SK-N-SH (cell line): ENCODE measurements at regions not wholly inside any gene's neighbourhood (a gene's known extent, or its start where the extent isn't known, plus 50 kb on each side); places are given as distances from the start of the nearest gene placed in this dataset.

Experiments
- CTCF ChIA-PET: fragments of 300-600, 350-600 bp; formaldehyde crosslinking; extraction: SDS; loops from one replicate; lab custom pipeline; 2021; lab: Yijun Ruan, JAX
- POLR2A ChIA-PET: fragments of 350-600 bp; sonication (Branson Sonifier 250); formaldehyde crosslinking; extraction: SDS; loops from one replicate; lab custom pipeline; 2020; ENCODE audit warnings: antibody characterized with exemption, inconsistent platforms; lab: Yijun Ruan, JAX
- DNase-seq: peaks from one replicate; pipeline ENCODE4 v3.0.0; 2012
- H2AFZ ChIP-seq: fragments of 200-600 bp; sonication (generic); 2 replicates; pipeline ENCODE4 v1.8.1; 2016; ENCODE audit warnings: antibody characterized with exemption, mild to moderate bottlenecking, low read depth
- H3F3A ChIP-seq: fragments of 200-600 bp; sonication (generic); replicated peaks from 2 replicates; pipeline ENCODE3; 2016; ENCODE audit warnings: antibody characterized with exemption, mild to moderate bottlenecking; ENCODE audit not compliant: insufficient read depth
- H3K27ac ChIP-seq, 2 experiments: fragments of 200-500 bp in 1 of 2; fragments of 200-600 bp in 1 of 2; sonication (Bioruptor generic) in 1 of 2; sonication (generic), shearing (Covaris generic) in 1 of 2; 2 replicates each; pipeline versions ENCODE4 v1.5.1 to v1.6.1; 2014 to 2016; ENCODE audit warnings: low read depth in 2 of 2, inconsistent platforms in 1 of 2, low read length in 1 of 2, mild to moderate bottlenecking in 1 of 2, mixed read lengths in 1 of 2
- H3K27me3 ChIP-seq: fragments of 200-600 bp; sonication (generic), shearing (Covaris generic); 2 replicates; pipeline ENCODE4 v1.6.1; 2016; ENCODE audit warnings: mixed run types; ENCODE audit not compliant: insufficient read depth
- H3K36me3 ChIP-seq, 2 experiments: fragments of 200-500 bp in 1 of 2; fragments of 200-600 bp in 1 of 2; sonication (Bioruptor generic) in 1 of 2; sonication (generic) in 1 of 2; replicated peaks in 1 of 2; 2 replicates each; pipeline versions ENCODE3 to v1.5.1; 2014 to 2016; ENCODE audit warnings: low read length in 1 of 2, mild to moderate bottlenecking in 1 of 2; ENCODE audit not compliant: insufficient read depth in 2 of 2, control insufficient read depth in 1 of 2
- H3K4me1 ChIP-seq, 2 experiments: fragments of 200-500 bp in 1 of 2; fragments of 200-600 bp in 1 of 2; sonication (Bioruptor generic) in 1 of 2; sonication (generic), shearing (Covaris generic) in 1 of 2; 2 replicates each; pipeline versions ENCODE4 v1.5.1 to v1.6.1; 2014 to 2016; ENCODE audit warnings: low read depth in 1 of 2, low read length in 1 of 2, mixed run types in 1 of 2; ENCODE audit not compliant: insufficient read depth in 2 of 2, control insufficient read depth in 1 of 2
- H3K4me2 ChIP-seq: fragments of 200-600 bp; sonication (generic), shearing (Covaris generic); 2 replicates; pipeline ENCODE4 v1.6.1; 2017; ENCODE audit warnings: mixed run types
- H3K4me3 ChIP-seq, 2 experiments: fragments of 200-500 bp in 1 of 2; fragments of 200-600 bp in 1 of 2; sonication (Bioruptor generic) in 1 of 2; sonication (generic), shearing (Covaris generic) in 1 of 2; 2 replicates each; pipeline versions ENCODE4 v1.5.1 to v1.8.1; 2014 to 2016; ENCODE audit warnings: low read depth in 2 of 2, inconsistent platforms in 1 of 2, low read length in 1 of 2, mild to moderate bottlenecking in 1 of 2, mixed read lengths in 1 of 2, moderate library complexity in 1 of 2
- H3K79me2 ChIP-seq: fragments of 200-600 bp; sonication (generic); 2 replicates; pipeline ENCODE4 v1.8.1; 2017; ENCODE audit warnings: mild to moderate bottlenecking; ENCODE audit not compliant: insufficient read depth
- H3K9ac ChIP-seq: fragments of 200-600 bp; sonication (generic); 2 replicates; pipeline ENCODE4 v1.6.1; 2017; ENCODE audit warnings: mixed run types
- H3K9me2 ChIP-seq: fragments of 200-600 bp; sonication (generic); 2 replicates; pipeline ENCODE4 v1.6.1; 2017; ENCODE audit warnings: mixed run types
- H3K9me3 ChIP-seq: fragments of 200-600 bp; sonication (generic); 2 replicates; pipeline ENCODE4 v1.6.1; 2017; ENCODE audit warnings: mixed run types, mild to moderate bottlenecking, moderate library complexity
- H4K20me1 ChIP-seq: fragments of 200-600 bp; sonication (generic); 2 replicates; pipeline ENCODE4 v1.6.1; 2017; ENCODE audit warnings: mild to moderate bottlenecking, mixed run types; ENCODE audit not compliant: insufficient read depth
- CHD2 ChIP-seq: fragments of 150-350 bp; IDR thresholded peaks from 2 replicates; pipeline ENCODE4 v1.6.1; 2018; ENCODE audit warnings: low read length; ENCODE audit not compliant: partially characterized antibody
- ELF1 ChIP-seq: IDR thresholded peaks from 2 replicates; pipeline ENCODE4 v1.4.0; 2012
- EP300 ChIP-seq, 2 experiments: IDR thresholded peaks; 2 replicates each; pipeline versions ENCODE4 v1.4.0 to v1.6.1; 2012; ENCODE audit warnings: borderline replicate concordance in 1 of 2, low read depth in 1 of 2, low read length in 1 of 2
- FOSL2 ChIP-seq: IDR thresholded peaks from 2 replicates; pipeline ENCODE4 v1.4.0; 2012; ENCODE audit warnings: low read depth, mild to moderate bottlenecking, moderate library complexity, borderline replicate concordance
- FOXM1 ChIP-seq: IDR thresholded peaks from 2 replicates; pipeline ENCODE4 v1.4.0; 2012; ENCODE audit warnings: low read depth, mild to moderate bottlenecking
- GABPA ChIP-seq: IDR thresholded peaks from 2 replicates; pipeline ENCODE4 v1.4.0; 2012; ENCODE audit warnings: low read depth, mild to moderate bottlenecking
- GATA2 ChIP-seq: sonication (generic); formaldehyde crosslinking; IDR thresholded peaks from 2 replicates; pipeline ENCODE4 v1.5.0; 2020; ENCODE audit warnings: mild to moderate bottlenecking, missing genetic modification reagents
- JUND ChIP-seq: IDR thresholded peaks from 2 replicates; pipeline ENCODE4 v1.4.0; 2012
- MXI1 ChIP-seq: IDR thresholded peaks from 2 replicates; pipeline ENCODE4 v1.6.1; 2012; ENCODE audit warnings: mild to moderate bottlenecking, low read depth, low read length, improper control_type of control experiment
- NFIC ChIP-seq: IDR thresholded peaks from 2 replicates; pipeline ENCODE4 v1.4.0; 2012; ENCODE audit warnings: borderline replicate concordance
- RCOR1 ChIP-seq: fragments of 150-350 bp; IDR thresholded peaks from 2 replicates; pipeline ENCODE4 v1.6.1; 2017; ENCODE audit warnings: antibody characterized with exemption, low read length
- SIN3A ChIP-seq: IDR thresholded peaks from 2 replicates; pipeline ENCODE4 v1.6.1; 2012; ENCODE audit warnings: low read depth, mild to moderate bottlenecking, low read length, moderate library complexity, borderline replicate concordance
- SMC3 ChIP-seq: IDR thresholded peaks from 2 replicates; pipeline ENCODE4 v1.6.1; 2012; ENCODE audit warnings: low read depth, low read length, improper control_type of control experiment
- TAF1 ChIP-seq: IDR thresholded peaks from 2 replicates; pipeline ENCODE4 v1.6.1; 2012; ENCODE audit warnings: low read depth, mild to moderate bottlenecking, low read length, moderate library complexity, borderline replicate concordance
- TEAD4 ChIP-seq: IDR thresholded peaks from 2 replicates; pipeline ENCODE4 v1.4.0; 2012; ENCODE audit warnings: mild to moderate bottlenecking, borderline replicate concordance; ENCODE audit not compliant: insufficient read depth
- WGBS: methylation state at CpG from one replicate; pipeline ENCODE4 v1.1.6; 2017; ENCODE audit warnings: low lambda C conversion rate; 5-methylcytosine and 5-hydroxymethylcytosine counted together
- TF ChIP-seq, protein P1 (sequence below): fragments of 150-350 bp; IDR thresholded peaks from 2 replicates; pipeline ENCODE4 v1.6.1; 2016; ENCODE audit warnings: mild to moderate bottlenecking, low read depth, low read length
- TF ChIP-seq, protein P2 (sequence below): fragments of 200-600 bp; sonication (generic); IDR thresholded peaks from 2 replicates; pipeline ENCODE4 v1.6.1; 2017; ENCODE audit warnings: antibody characterized with exemption, mild to moderate bottlenecking, moderate library complexity
- TF ChIP-seq, protein P3 (sequence below): fragments of 150-350 bp; IDR thresholded peaks from 2 replicates; pipeline ENCODE4 v1.6.1; 2017; ENCODE audit warnings: antibody characterized with exemption, low read length, low read depth, borderline replicate concordance
- TF ChIP-seq, protein P4 (sequence below): IDR thresholded peaks from 2 replicates; pipeline ENCODE4 v1.4.0; 2012; ENCODE audit warnings: low read depth, borderline replicate concordance

DNA sequence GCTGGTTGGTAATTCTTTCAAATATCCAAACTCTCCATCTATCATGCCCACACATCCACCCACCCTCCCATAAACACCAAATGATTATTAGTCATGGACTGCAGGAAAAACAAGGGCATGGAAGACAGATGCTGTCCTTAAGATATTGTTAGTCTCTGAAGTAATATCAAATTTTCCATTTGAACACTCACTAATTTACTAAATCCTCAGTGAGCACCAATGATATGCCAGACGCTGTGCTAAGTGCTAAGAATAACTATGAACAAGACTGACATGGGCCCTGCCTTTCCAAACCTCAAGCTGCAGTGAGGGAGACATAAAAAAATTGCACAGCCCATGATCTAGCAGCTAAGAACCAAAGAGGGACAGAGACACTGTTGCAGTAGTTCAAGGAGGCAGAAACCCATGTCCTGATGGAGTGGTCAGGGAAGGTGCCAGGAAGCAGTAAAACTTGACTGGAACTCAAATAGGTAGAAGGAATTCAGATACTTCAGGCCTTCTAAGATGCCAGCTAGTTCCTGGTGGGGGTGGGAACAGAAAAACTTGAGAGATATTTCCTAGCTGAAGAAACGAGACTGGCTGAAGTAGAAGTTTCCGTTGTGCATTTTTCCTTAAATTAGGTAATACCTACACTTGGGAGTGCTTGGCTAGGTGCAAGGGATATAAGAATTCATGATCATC is 182.1 kb downstream of the OSR1 start:
- CTCF ChIA-PET: no interaction called here
- TF ChIP-seq, protein P1, sequence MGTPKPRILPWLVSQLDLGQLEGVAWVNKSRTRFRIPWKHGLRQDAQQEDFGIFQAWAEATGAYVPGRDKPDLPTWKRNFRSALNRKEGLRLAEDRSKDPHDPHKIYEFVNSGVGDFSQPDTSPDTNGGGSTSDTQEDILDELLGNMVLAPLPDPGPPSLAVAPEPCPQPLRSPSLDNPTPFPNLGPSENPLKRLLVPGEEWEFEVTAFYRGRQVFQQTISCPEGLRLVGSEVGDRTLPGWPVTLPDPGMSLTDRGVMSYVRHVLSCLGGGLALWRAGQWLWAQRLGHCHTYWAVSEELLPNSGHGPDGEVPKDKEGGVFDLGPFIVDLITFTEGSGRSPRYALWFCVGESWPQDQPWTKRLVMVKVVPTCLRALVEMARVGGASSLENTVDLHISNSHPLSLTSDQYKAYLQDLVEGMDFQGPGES: no peak
- no peak for TF ChIP-seq ELF1
- TF ChIP-seq FOSL2: no peak
- no peak for TF ChIP-seq RCOR1
- TF ChIP-seq TAF1: no peak
- TF ChIP-seq, protein P2, sequence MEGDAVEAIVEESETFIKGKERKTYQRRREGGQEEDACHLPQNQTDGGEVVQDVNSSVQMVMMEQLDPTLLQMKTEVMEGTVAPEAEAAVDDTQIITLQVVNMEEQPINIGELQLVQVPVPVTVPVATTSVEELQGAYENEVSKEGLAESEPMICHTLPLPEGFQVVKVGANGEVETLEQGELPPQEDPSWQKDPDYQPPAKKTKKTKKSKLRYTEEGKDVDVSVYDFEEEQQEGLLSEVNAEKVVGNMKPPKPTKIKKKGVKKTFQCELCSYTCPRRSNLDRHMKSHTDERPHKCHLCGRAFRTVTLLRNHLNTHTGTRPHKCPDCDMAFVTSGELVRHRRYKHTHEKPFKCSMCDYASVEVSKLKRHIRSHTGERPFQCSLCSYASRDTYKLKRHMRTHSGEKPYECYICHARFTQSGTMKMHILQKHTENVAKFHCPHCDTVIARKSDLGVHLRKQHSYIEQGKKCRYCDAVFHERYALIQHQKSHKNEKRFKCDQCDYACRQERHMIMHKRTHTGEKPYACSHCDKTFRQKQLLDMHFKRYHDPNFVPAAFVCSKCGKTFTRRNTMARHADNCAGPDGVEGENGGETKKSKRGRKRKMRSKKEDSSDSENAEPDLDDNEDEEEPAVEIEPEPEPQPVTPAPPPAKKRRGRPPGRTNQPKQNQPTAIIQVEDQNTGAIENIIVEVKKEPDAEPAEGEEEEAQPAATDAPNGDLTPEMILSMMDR: no peak
- no peak for TF ChIP-seq SIN3A
- Histone ChIP-seq H3F3A (no peaks in the 10 kb centered on the region), H3K4me3 (no peak overlapping the region), H3K9ac (no peak overlapping the region), H3K27me3 (no peaks in the 10 kb centered on the region), H4K20me1 (no peaks in the 10 kb centered on the region), H3K9me3 (no peaks in the 10 kb centered on the region), H3K27ac (peak overlapping the region in 1 of 2 experiments; percentile 59; a peak in 2 of 4 replicates), H3K36me3 (no peaks in the 10 kb centered on the region), H3K4me1 (peaks cover 3 to 8% of the 10 kb centered on the region in 2 experiments; a peak in 2 of 4 replicates), H3K79me2 (no peaks in the 10 kb centered on the region), H3K4me2 (0 out of 2 replicates have a peak overlapping the region, but pooled peaks have one; percentile 20), H2AFZ (peak overlapping the region; percentile 23), H3K9me2 (no peaks in the 10 kb centered on the region)
- WGBS: 88% methylated on average over 3 of the region's 3 CpGs
- DNase-seq: no peak
- POLR2A ChIA-PET: no interaction called here

DNA sequence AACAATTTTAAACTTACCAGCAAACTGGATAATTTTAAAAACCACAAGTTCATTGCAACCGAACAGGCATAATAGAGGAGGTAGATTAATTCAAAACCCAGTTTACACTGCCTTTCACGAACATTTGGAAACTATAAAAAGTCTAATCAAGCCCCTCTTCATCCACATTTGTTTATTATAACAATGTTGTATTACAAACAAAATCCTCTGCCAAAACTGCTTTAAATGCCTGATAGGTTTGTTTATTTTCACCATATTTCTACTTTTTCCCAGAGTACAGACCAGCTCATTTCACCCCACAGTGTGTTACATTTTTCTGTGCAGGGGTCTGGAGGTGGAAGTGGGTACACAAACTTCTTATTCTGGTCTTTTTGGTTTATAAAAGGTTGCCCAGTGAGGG is 184.2 kb downstream of the OSR1 start:
- Histone ChIP-seq H3F3A (no peaks in the 10 kb centered on the region), H3K4me3 (no peak overlapping the region), H3K27ac (no peak overlapping the region), H3K36me3 (no peaks in the 10 kb centered on the region), H3K4me2 (no peak overlapping the region), H3K9me2 (no peaks in the 10 kb centered on the region), H3K9me3 (no peaks in the 10 kb centered on the region), H4K20me1 (no peaks in the 10 kb centered on the region), H3K79me2 (no peaks in the 10 kb centered on the region)
- CTCF ChIA-PET: no interaction called here
- POLR2A ChIA-PET: no interaction called here
- TF ChIP-seq TEAD4 (no peak), GATA2 (CRISPR knock-in tag) (no peak), MXI1 (no peak), ELF1 (no peak), FOXM1 (no peak), GABPA (no peak), CHD2 (no peak), JUND (no peak), EP300 (IDR thresholded peaks at IDR 0.05; ENCODE audit: borderline replicate concordance in 1 of 2, low read depth in 1 of 2, low read length in 1 of 2) (no peak), SIN3A (no peak), NFIC (no peak), SMC3 (no peak), FOSL2 (no peak)
- TF ChIP-seq, protein P3, sequence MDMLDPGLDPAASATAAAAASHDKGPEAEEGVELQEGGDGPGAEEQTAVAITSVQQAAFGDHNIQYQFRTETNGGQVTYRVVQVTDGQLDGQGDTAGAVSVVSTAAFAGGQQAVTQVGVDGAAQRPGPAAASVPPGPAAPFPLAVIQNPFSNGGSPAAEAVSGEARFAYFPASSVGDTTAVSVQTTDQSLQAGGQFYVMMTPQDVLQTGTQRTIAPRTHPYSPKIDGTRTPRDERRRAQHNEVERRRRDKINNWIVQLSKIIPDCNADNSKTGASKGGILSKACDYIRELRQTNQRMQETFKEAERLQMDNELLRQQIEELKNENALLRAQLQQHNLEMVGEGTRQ: no peak
- TF ChIP-seq, protein P2: no peak
- TF ChIP-seq, protein P4, sequence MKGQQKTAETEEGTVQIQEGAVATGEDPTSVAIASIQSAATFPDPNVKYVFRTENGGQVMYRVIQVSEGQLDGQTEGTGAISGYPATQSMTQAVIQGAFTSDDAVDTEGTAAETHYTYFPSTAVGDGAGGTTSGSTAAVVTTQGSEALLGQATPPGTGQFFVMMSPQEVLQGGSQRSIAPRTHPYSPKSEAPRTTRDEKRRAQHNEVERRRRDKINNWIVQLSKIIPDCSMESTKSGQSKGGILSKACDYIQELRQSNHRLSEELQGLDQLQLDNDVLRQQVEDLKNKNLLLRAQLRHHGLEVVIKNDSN: no peak
- TF ChIP-seq, all 33 proteins: peak for 0
- H3K27me3 ChIP-seq: no peaks in the 10 kb centered on the region
- WGBS: 80% methylated on average over 2 of the region's 2 CpGs
- H2AFZ ChIP-seq: no peak overlapping the region
- no peak for DNase-seq
- H3K9ac ChIP-seq: no peak overlapping the region
- H3K4me1 ChIP-seq: peaks cover 3 to 8% of the 10 kb centered on the region in 2 experiments; a peak in 2 of 4 replicates
